IPS DF 19.7 (cell line): ENCODE measurements at regions not wholly inside any gene's neighbourhood (a gene's known extent, or its start where the extent isn't known, plus 50 kb on each side); places are given as distances from the start of the nearest gene placed in this dataset.

Source experiments
- DNase-seq: peaks from one replicate; pipeline ENCODE4 v3.0.0-alpha.2; 2013; ENCODE audit warnings: low read depth, low spot score

DNA sequence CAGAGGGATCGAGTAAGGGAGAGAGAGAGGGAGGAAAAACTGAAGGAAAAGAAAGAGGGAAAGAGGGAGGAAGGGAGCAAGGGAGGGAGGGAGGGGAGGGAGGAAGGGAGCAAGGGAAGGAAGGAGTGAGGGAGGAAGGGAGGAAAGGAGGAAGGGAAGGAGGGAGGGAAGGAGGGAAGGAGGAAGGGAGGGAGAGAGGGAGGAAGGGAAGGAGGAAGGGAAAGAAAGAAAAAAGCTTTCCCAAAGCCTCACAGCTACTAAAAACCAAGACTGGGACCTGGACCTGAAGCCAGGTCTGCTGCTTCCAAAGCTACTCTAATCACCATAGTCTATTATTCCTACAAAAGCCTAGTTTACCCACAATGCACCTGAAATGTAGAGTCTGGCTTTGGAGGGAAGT lies 259.8 kb upstream of the WWC1 start:
- DNase-seq = no peak

- no peak for DNase-seq
Observed at GRCh38 chr5:168039039-168039438, 252.4 kb upstream of the WWC1 start.

DNA sequence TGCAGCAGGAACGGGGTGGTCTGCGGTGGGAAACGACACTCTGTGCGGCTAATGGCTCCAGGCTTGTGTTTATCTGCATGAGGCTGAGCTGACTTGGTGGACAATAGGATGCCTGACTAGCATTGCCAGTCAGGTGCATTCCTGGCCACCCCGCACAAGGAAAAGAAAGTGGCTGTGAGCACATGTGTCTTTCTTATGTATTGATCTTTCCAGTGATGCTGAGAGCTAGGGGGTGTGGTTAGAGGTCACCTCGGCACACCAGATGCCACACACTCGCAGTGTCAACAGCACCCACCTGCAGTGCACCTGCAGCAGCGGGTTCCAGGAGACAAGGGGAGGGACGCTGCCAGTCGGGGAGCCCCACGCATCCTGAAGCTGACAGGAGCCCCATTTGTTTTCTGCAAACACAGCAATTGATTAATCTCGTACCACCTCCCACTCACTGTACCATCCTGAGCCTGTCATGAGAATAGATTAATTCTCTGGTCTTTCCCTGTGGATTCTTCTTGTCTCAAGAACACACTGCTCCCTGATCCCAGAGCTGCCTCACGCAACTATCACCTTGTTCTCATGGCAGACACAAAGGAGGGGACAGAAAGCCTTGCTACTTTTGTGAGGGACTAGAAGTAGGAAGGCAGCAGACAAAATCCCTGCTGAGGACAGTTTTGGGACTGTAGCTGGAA lies 251.7 kb upstream of the WWC1 start:
- no peak for DNase-seq

DNA sequence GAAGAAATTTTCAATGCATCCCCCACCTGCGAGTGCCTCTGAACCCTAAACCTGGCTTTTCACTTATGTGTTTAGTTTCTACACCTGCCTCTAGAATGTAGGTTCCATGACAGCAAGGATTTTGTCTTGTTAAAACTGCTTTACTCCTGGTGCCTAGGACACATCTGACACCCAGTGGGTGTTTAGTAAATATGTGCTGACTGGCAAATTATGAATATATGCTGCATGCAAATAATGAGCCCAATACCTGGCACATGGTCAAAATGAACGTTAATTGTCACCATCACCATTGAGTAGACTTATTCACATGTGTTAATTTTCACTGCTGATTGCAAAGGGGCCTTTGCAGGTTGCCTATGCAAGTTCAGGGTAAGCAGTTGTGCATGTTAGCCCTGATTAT lies 249.9 kb upstream of the WWC1 start:
- no peak for DNase-seq

GRCh38 chr5:168042284-168043068 lies 249.0 kb upstream of the WWC1 start:
- DNase-seq = no peak

DNA sequence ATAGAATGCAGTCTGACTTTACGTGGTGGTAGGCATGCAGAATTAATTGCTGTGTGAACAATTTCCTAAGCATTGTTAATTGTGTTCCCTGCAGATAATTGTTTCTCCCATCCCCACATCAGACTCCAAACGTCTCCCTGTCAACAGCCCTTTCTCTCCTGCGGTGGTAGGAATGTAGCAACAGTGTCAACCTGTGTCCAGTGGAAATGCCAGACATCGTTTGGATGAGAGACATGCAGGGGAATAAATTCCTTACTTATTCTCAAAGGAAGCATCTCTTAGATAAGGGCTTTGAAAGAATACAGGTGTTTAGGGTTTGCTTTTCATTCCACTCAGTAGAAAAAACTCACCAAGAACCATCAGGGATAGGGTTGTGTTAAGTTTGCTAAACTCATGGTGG lies 245.3 kb upstream of the WWC1 start:
- DNase-seq = no peak

GRCh38 chr5:168047043-168047668 lies 244.3 kb upstream of the WWC1 start:
- DNase-seq = peak; percentile 65

GRCh38 chr5:168047669-168048111 lies 243.8 kb upstream of the WWC1 start:
- DNase-seq = no peak

DNA sequence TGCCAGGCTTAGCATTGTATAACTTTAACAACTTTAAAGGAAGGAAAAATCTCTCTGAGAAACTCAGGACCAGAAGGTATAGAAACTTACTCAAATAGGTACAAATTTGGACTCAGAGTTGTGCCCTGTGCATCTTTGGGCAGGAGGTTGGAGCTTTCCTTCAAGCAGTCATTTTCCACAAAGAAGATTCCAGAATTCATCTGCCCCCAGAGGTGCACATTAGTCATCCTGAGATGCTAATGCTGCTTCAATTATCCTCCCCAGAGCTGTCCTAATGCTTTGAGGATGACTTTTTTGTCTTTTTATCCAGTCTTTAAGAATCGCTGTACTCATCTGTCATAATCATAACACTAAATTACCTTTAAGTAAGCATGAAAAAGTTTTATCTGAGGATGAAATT lies 243.0 kb upstream of the WWC1 start:
- no peak for DNase-seq

DNA sequence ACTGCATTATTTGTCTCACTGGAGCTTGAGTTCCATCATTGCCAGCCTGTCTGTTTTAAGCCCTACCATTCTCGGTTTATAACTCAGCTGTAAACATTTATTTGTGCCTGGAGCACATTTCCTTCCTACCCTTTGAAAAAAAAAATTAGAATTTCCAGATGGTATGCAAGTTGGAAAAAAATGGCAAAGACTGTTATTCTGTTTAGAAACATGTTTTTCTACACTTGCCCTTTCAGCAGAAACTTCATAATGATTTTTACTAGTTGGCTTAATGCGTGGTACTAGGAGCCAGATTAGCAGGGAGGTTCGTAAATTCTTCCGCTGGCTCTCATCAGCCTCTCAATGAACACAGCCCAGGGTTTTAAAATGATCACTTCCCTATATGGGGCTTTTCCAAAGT lies 238.8 kb upstream of the WWC1 start:
- no peak for DNase-seq

DNA sequence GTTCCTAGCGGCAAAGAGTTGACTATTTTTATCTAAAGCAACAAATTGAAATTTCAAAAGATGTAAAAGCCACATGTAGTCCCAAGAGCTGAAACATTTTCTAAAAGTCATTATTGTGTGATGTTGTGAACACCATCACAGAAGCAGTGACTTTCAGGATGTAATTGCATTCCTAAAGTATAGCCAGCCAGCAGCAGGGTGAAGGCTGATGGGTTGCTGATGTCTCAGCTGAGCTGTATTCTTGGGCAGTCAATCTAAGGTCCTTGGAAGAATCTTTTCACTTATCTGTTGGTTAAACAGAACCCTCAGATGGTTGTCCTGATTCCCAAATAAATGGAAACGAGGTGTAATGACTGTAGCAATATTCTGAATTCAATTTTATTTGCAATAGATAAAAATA lies 237.4 kb upstream of the WWC1 start:
- DNase-seq = no peak

DNA sequence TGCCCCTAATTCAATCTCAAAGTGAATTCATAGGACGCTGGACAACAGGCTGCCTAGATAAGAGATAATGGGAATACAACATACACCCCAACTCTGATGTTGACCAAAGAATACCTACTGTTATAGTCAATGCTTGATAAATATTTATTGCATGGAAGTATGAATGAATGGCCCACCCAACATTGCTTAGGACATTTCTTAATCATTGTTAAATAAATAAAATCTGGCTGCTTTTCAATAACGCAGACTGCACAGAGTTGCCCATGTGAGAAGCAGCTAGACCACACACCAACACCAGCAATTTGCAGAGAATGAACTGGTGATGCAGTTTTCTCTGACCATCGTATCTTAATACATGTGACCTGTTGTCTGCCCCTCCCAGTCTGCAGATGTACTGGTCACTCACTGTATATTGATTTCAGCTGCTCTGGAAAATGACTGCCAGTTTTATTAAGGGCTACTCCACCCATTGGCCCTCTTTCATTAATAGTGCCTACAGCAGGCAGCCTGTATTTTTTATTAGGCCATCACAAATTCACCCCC lies 236.2 kb upstream of the WWC1 start:
- DNase-seq = no peak

- no peak for DNase-seq
Observed at GRCh38 chr5:168055961-168056360, 235.5 kb upstream of the WWC1 start.

DNA sequence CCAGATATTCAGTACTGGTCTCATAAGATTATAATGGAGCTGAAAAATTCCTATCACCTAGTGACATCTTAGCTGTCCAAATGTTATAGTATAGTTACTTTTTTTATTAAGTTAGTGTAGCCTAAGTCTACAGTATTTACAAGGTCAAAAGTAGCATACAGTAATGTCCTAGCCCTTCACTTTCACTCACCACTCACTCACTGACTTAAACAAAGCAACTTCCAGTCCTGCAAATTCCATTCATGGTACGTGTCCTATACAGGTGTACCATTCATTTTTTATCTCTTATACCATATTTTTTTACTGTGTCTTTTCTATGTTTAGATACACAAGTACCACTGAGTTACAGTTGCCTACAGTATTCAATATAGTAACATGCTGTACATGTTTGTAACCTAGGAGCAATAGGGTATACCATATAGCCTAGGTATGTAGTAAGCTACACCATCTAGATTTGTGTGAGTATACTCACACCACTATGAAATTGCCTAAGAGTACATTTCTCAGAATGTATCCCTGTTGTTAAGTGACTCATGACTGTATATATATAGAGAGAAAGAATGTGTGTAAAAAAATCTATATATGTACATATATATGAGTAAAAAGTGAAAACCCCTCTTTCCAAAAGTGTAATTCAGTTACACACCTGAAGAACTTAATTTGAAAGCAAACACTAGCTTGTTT lies 234.8 kb upstream of the WWC1 start:
- no peak for DNase-seq

GRCh38 chr5:168057905-168058304 lies 233.5 kb upstream of the WWC1 start:
- DNase-seq = no peak

GRCh38 chr5:168059131-168059530 lies 232.3 kb upstream of the WWC1 start:
- DNase-seq = no peak

GRCh38 chr5:168062239-168062638 lies 229.2 kb upstream of the WWC1 start:
- DNase-seq = no peak

DNA sequence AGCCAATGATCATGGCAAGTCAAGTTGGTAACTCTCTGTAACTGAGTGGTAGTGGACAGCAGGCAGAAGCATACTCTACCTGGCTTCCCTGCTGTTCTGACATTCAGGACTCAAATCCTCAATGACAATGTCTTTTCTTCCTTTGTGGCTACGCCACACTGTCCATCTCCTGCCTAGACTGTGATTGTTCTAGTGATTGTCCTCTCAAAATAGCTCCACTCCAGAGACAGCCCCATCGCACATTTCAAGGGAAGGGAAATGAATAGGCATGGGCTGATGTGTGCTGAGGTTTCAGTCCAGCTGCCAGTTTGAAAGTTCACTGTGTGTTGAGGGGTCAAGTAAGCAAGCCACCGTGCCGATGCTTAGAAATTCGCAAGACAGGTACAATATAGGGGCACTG lies 227.0 kb upstream of the WWC1 start:
- DNase-seq = no peak

DNA sequence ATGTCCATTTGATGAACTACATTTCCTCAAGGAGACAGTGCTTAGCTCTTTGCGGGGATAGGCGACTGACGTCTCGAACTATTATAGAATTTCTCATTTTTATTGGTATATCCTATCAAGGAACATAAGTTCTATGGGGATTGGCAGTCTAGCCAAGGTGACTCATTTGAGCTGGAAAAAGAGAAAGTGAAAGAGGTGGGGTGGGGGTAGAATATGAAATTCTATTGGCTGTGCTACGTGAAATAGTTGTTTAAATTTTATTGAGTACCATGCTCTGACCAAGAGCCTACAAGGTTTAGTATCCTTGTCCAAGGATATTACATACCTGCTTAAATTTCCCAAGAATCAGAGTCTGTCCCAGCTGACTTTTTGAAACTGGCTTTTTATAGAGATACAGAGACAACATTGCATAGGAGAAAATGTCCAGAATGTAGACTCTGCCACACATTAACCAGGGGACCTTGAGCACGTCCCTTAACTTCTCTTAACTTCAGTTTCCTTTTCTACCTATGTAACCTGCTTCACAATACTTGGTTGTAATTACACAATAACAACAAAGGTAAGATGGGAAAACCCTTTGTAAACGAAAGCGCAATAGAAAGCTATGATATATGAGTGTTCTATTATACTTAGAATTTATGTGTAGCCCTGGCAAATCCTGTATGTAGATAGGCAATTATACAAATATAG lies 226.4 kb upstream of the WWC1 start:
- no peak for DNase-seq

DNA sequence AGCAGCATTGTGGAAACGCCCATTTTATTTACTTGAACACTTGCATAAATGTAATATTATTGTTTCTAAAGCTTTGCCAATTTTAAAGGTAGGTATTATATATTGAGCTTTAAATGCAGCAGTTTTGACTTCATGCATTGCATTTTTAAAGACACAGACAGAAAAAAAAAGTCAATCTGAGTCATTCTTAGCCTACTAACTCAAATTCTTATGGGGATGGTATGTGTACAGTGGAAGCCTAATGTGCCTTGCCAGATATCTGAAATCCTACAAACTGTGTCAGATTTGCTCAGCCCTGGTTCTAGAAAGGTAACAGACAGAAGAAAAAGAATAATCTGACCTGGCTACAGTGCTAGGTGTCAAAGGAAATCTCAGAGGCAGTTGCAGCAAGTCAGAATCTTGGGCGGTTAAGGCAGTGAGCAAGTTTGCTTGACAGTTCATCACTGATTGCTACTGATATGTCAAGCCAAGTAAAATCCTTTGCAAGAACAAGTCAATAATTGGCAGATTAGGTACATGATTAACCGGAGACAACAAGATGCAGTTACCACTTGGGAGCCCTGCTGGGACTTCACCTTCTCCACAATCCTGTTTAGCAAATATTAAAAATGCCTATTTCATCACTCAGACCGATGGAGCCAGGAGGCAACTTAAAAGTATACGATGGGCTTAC lies 224.8 kb upstream of the WWC1 start:
- no peak for DNase-seq

DNA sequence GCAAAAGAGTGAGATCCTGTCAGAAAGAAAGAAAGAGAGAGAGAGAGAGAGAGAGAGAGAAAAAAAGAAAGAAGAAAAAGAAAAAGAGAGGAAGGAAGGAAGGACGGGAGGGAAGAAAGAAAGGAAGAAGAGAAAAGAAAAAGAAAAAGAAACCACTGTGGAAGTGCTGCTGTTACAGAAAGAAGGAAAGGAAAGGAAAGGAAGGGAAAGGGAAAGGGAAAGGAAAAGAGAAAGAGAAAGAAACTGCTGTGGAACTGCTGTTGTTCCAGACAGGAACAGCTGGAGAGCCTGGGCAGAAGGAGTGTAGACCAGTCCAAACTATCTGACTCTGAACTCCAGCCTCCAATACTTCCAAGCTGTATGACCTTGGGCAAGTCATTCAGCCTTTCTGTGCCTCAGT lies 220.7 kb upstream of the WWC1 start:
- no peak for DNase-seq
